ENCODE measurements at regions not wholly inside any gene's neighbourhood (a gene's known extent, or its start where the extent isn't known, plus 50 kb on each side); places are given as distances from the start of the nearest gene placed in this dataset.

- no peak for TF ChIP-seq CTCF (IDR thresholded peaks at IDR 0.05)
- TF ChIP-seq POLR2A (IDR thresholded peaks at IDR 0.05): no peak
These were observed 313.1 kb downstream of the GALC start for GRCh38 chr14:87679866-87680265.

Data from esophagus squamous epithelium (tissue), 4 donors.